Gastroesophageal sphincter (tissue), 3 donors: ENCODE measurements at regions not wholly inside any gene's neighbourhood (a gene's known extent, or its start where the extent isn't known, plus 50 kb on each side); places are given as distances from the start of the nearest gene placed in this dataset.

Experiments
- POLR2A ChIP-seq, 2 donors: fragments of 450-650 bp; IDR thresholded peaks; one replicate each; pipeline ENCODE4 v1.6.1; 2017; ENCODE audit warnings: antibody characterized with exemption in 2 of 2, mild to moderate bottlenecking in 2 of 2, moderate library complexity in 1 of 2
- TF ChIP-seq, protein P1 (sequence below), 4 experiments: fragments of 200-600 bp in 2 of 4; fragments of 450-650 bp in 2 of 4; sonication (generic) in 1 of 4; IDR thresholded peaks; one replicate each; pipeline ENCODE4 v1.5.1; 2017 to 2019; ENCODE audit warnings: antibody characterized with exemption in 4 of 4, mild to moderate bottlenecking in 2 of 4, moderate library complexity in 2 of 4

DNA sequence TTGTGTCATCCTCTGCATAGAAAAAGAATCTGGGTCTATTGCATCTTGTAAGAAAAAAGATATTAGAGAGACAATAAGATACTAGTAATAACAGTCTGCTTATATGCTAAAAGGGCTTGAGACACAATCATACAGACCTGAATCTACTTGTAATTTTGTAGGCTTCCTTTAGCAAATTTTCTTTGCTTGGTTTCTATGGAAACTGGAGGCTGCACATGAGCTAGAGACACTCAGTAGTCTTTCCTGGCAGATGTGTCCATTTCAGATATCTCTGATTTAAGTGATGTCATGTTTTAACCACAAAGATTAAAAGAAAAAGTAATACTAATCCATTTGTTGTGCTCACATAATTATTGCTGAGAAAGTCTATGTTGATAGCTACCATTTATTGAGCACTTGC, 123.9 kb upstream of the GNAO1 start:
- TF ChIP-seq, protein P1, sequence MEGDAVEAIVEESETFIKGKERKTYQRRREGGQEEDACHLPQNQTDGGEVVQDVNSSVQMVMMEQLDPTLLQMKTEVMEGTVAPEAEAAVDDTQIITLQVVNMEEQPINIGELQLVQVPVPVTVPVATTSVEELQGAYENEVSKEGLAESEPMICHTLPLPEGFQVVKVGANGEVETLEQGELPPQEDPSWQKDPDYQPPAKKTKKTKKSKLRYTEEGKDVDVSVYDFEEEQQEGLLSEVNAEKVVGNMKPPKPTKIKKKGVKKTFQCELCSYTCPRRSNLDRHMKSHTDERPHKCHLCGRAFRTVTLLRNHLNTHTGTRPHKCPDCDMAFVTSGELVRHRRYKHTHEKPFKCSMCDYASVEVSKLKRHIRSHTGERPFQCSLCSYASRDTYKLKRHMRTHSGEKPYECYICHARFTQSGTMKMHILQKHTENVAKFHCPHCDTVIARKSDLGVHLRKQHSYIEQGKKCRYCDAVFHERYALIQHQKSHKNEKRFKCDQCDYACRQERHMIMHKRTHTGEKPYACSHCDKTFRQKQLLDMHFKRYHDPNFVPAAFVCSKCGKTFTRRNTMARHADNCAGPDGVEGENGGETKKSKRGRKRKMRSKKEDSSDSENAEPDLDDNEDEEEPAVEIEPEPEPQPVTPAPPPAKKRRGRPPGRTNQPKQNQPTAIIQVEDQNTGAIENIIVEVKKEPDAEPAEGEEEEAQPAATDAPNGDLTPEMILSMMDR (IDR thresholded peaks at IDR 0.05) = no peak
- TF ChIP-seq POLR2A (IDR thresholded peaks at IDR 0.05) = no peak
